Gastrocnemius medialis (tissue), 4 donors: ENCODE measurements at regions not wholly inside any gene's neighbourhood (a gene's known extent, or its start where the extent isn't known, plus 50 kb on each side); places are given as distances from the start of the nearest gene placed in this dataset.

ENCODE experiments used
- CTCF ChIP-seq, 5 experiments: fragments of 450-650 bp in 3 of 5; fragments of 200-600 bp in 2 of 5; sonication (generic) in 2 of 5; IDR thresholded peaks in 4 of 5; conservative IDR thresholded peaks in 1 of 5; 1 replicate in 4 of 5; 2 replicates in 1 of 5; pipeline ENCODE4 v1.5.1; 2016 to 2019; ENCODE audit warnings: antibody characterized with exemption in 5 of 5, mild to moderate bottlenecking in 3 of 5, moderate library complexity in 3 of 5
- POLR2A ChIP-seq, 2 donors: fragments of 450-650 bp; IDR thresholded peaks; one replicate each; pipeline ENCODE4 v1.6.1; 2017; ENCODE audit warnings: antibody characterized with exemption in 2 of 2, mild to moderate bottlenecking in 2 of 2, moderate library complexity in 2 of 2

GRCh38 chr3:124398594-124398993, 331.7 kb upstream of the UMPS start:
- TF ChIP-seq CTCF (IDR thresholded peaks at IDR 0.05 in 4 of 5, conservative IDR thresholded peaks at IDR 0.05 in 1 of 5), result no peak
- no peak for TF ChIP-seq POLR2A (IDR thresholded peaks at IDR 0.05)
